Neuronal stem cell (in vitro differentiated cells): ENCODE measurements at regions not wholly inside any gene's neighbourhood (a gene's known extent, or its start where the extent isn't known, plus 50 kb on each side); places are given as distances from the start of the nearest gene placed in this dataset.

ENCODE experiments used
- DNase-seq: peaks from one replicate; pipeline ENCODE4 v3.0.0-alpha.2; 2013; ENCODE audit warnings: low spot score
- H2AFZ ChIP-seq: one replicate; pipeline ENCODE4 v1.6.1; 2013; ENCODE audit warnings: mild to moderate bottlenecking, low read length, inconsistent platforms
- H2AK5ac ChIP-seq: 2 replicates; pipeline ENCODE4 v1.6.1; 2013; ENCODE audit warnings: low read depth, mild to moderate bottlenecking, inconsistent platforms, low read length, moderate library complexity, mixed read lengths
- H2BK120ac ChIP-seq: 2 replicates; pipeline ENCODE4 v1.6.1; 2013; ENCODE audit warnings: low read depth, mild to moderate bottlenecking, inconsistent platforms, low read length, moderate library complexity, mixed read lengths
- H2BK12ac ChIP-seq: one replicate; pipeline ENCODE4 v1.6.1; 2013; ENCODE audit warnings: low read length, inconsistent platforms
- H2BK15ac ChIP-seq: 2 replicates; pipeline ENCODE4 v1.6.1; 2013; ENCODE audit warnings: mild to moderate bottlenecking, low read length, inconsistent platforms, mixed read lengths
- H2BK5ac ChIP-seq: one replicate; pipeline ENCODE4 v1.6.1; 2013; ENCODE audit warnings: inconsistent platforms, mild to moderate bottlenecking, low read length, moderate library complexity
- H3K14ac ChIP-seq: one replicate; pipeline ENCODE4 v1.6.1; 2013; ENCODE audit warnings: low read length, inconsistent platforms
- H3K18ac ChIP-seq: 2 replicates; pipeline ENCODE4 v1.6.1; 2013; ENCODE audit warnings: low read length, inconsistent platforms
- H3K23ac ChIP-seq: 2 replicates; pipeline ENCODE4 v1.6.1; 2013; ENCODE audit warnings: low read depth, mild to moderate bottlenecking, mixed read lengths, low read length, inconsistent platforms; ENCODE audit not compliant: poor library complexity
- H3K27ac ChIP-seq: replicated peaks from 3 replicates; pipeline ENCODE4 v1.5.1; 2013; ENCODE audit warnings: low read length, inconsistent platforms
- H3K27me3 ChIP-seq, 3 experiments: 2 replicates each; pipeline ENCODE4 v1.6.1; 2013; ENCODE audit warnings: low read length in 3 of 3, mild to moderate bottlenecking in 2 of 3, inconsistent platforms in 1 of 3, low read depth in 1 of 3, mixed read lengths in 1 of 3, moderate library complexity in 1 of 3; ENCODE audit not compliant: control insufficient read depth in 3 of 3, insufficient read depth in 3 of 3
- H3K36me3 ChIP-seq, 2 donors: replicated peaks in 1 of 2; 2 replicates each; pipeline ENCODE4 v1.6.1; 2013; ENCODE audit warnings: low read length in 2 of 2; ENCODE audit not compliant: control insufficient read depth in 2 of 2, insufficient read depth in 2 of 2
- H3K4ac ChIP-seq: 2 replicates; pipeline ENCODE4 v1.6.1; 2013; ENCODE audit warnings: inconsistent platforms, mild to moderate bottlenecking, low read length, moderate library complexity
- H3K4me1 ChIP-seq, 2 donors: 1 replicate in 1 of 2; 2 replicates in 1 of 2; pipeline ENCODE4 v1.6.1; 2013; ENCODE audit warnings: low read length in 2 of 2, low read depth in 1 of 2; ENCODE audit not compliant: control insufficient read depth in 2 of 2, insufficient read depth in 1 of 2
- H3K4me2 ChIP-seq: one replicate; pipeline ENCODE4 v1.6.1; 2013; ENCODE audit warnings: mild to moderate bottlenecking, low read length, inconsistent platforms; ENCODE audit not compliant: insufficient read depth, poor library complexity, severe bottlenecking
- H3K4me3 ChIP-seq, 2 donors: 2 replicates each; pipeline ENCODE4 v1.5.1; 2013; ENCODE audit warnings: low read length in 2 of 2, mild to moderate bottlenecking in 2 of 2, inconsistent platforms in 1 of 2, moderate library complexity in 1 of 2
- H3K79me1 ChIP-seq: one replicate; pipeline ENCODE4 v1.6.1; 2013; ENCODE audit warnings: low read depth, mild to moderate bottlenecking, inconsistent platforms, low read length, moderate library complexity
- H3K9ac ChIP-seq: one replicate; pipeline ENCODE4 v1.6.1; 2013; ENCODE audit warnings: mild to moderate bottlenecking, low read depth, low read length, inconsistent platforms; ENCODE audit not compliant: poor library complexity
- H3K9me3 ChIP-seq, 2 donors: replicated peaks in 1 of 2; 2 replicates each; pipeline versions ENCODE3 to v1.6.1; 2013; ENCODE audit warnings: low read length in 2 of 2, mild to moderate bottlenecking in 2 of 2, inconsistent platforms in 1 of 2, low read depth in 1 of 2, mixed read lengths in 1 of 2, moderate library complexity in 1 of 2; ENCODE audit not compliant: control insufficient read depth in 2 of 2, insufficient read depth in 1 of 2
- H4K8ac ChIP-seq: one replicate; pipeline ENCODE4 v1.6.1; 2013; ENCODE audit warnings: low read depth, mild to moderate bottlenecking, inconsistent platforms, low read length, moderate library complexity
- H4K91ac ChIP-seq: one replicate; pipeline ENCODE4 v1.6.1; 2013; ENCODE audit warnings: low read length, low read depth, mild to moderate bottlenecking, inconsistent platforms; ENCODE audit not compliant: poor library complexity
- WGBS, 2 donors: extraction: QIAGEN DNeasy Blood & Tissue Kit; methylation state at CpG; one replicate each; pipeline ENCODE4 v1.1.7; 2013; ENCODE audit warnings: missing lambda C conversion rate in 2 of 2, mixed read lengths in 1 of 2; ENCODE audit not compliant: insufficient read length in 2 of 2, insufficient replicate concordance in 1 of 2; ENCODE audit errors: extremely low coverage in 2 of 2; 5-methylcytosine and 5-hydroxymethylcytosine counted together

DNA sequence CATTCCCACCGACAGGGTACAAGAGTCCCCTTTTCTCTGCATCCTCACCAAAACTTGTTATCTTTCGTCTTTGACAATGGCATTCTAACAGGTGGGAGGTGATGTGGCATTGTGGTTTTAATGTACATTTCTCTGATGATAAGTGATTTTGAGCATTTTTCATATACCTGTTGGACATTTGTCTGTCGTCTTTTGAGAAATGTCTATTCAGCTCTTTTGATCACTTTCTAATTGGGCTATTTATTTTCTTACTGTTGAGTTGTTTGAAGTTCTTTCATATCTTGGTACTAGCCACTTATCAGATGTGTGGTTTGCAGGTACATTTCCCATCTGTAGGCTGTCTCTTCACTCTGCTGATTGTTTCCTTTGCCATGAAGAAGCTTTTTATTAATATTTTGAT lies 219.0 kb upstream of the SOX1 start:
- Histone ChIP-seq H3K4me1 (peaks cover 13 to 14% of the 10 kb centered on the region in 2 donors), H3K9me3 (peaks cover 9 to 24% of the 10 kb centered on the region in 2 donors), H4K8ac (no peak overlapping the region), H3K36me3 (no peaks in the 10 kb centered on the region), H3K9ac (no peak overlapping the region), H2AFZ (no peak overlapping the region), H4K91ac (no peak overlapping the region), H3K79me1 (peaks cover 2% of the 10 kb centered on the region), H2BK120ac (no peak overlapping the region), H2BK15ac (no peak overlapping the region), H3K4me2 (no peak overlapping the region), H3K23ac (no peak overlapping the region), H3K4ac (no peak overlapping the region), H3K27me3 (no peaks in the 10 kb centered on the region), H3K14ac (no peak overlapping the region), H3K18ac (no peak overlapping the region), H3K27ac (no peak overlapping the region), H2AK5ac (no peak overlapping the region), H2BK12ac (no peak overlapping the region), H2BK5ac (no peak overlapping the region), H3K4me3 (no peak overlapping the region)
- DNase-seq: no peak
- no CpG with 5 or more reads among the region's 3 CpGs for WGBS, 2 donors

DNA sequence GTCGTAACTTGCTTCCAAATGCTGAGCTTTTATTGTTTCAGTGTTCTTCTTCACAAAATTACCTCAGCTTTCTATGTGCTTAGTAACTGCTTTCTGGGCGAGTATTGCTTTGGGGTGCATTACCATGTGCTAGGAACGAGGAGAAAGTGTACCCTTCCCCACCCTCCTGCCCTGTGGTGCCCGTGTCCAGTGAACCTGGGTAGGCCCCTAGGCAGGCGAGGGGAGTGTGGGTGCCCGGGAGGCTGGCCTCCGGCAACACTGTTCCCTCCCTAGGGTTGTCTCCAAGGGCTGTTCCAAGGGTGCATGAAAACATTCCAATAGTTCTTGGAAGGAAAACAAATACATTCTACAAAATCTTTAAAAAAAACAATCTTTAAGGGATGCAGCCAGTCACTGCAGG lies 216.5 kb upstream of the SOX1 start:
- H3K4me3 ChIP-seq: no peak overlapping the region
- no peak overlapping the region for H3K4me2 ChIP-seq
- peaks cover 13 to 24% of the 10 kb centered on the region in 2 donors for H3K4me1 ChIP-seq
- no peak overlapping the region for H3K14ac ChIP-seq
- no peak overlapping the region for H2AK5ac ChIP-seq
- H3K4ac ChIP-seq: no peak overlapping the region
- H3K79me1 ChIP-seq: no peaks in the 10 kb centered on the region
- H4K91ac ChIP-seq: no peak overlapping the region
- no peak overlapping the region for H4K8ac ChIP-seq
- H2BK120ac ChIP-seq: no peak overlapping the region
- peaks cover 3 to 9% of the 10 kb centered on the region in 2 donors for H3K9me3 ChIP-seq
- WGBS, 2 donors: no CpG with 5 or more reads among the region's 7 CpGs
- no peak overlapping the region for H3K18ac ChIP-seq
- no peak overlapping the region for H3K23ac ChIP-seq
- no peaks in the 10 kb centered on the region for H3K36me3 ChIP-seq
- H2BK15ac ChIP-seq: no peak overlapping the region
- no peak overlapping the region for H3K9ac ChIP-seq
- no peak overlapping the region for H2BK5ac ChIP-seq
- H3K27me3 ChIP-seq: peaks cover 0 to 5% (median 0%) of the 10 kb centered on the region in 3 experiments
- DNase-seq: no peak
- H3K27ac ChIP-seq: no peak overlapping the region
- no peak overlapping the region for H2AFZ ChIP-seq
- no peak overlapping the region for H2BK12ac ChIP-seq

DNA sequence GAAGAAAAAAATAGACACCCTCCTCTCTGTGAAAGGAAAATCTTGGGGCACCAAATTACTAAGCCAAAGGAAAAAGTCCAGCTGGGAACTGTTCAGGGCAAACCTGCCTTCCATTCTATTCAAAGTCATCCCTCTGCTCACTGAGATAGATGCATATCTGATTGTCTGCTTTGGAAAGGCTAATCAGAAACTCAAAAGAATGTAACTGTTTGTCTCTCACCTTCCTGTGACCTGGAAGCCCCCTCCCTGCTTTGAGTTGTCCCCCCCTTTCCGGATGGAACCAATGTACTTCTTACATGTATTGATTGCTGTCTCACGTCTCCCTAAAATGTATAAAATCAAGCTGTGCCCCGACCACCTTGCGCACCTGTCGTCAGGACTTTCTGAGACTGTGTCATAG lies 216.0 kb upstream of the SOX1 start:
- Histone ChIP-seq H2BK12ac (no peak overlapping the region), H2AFZ (no peak overlapping the region), H3K18ac (no peak overlapping the region), H3K4me1 (peaks cover 9 to 19% of the 10 kb centered on the region in 2 donors), H3K23ac (no peak overlapping the region), H3K14ac (no peak overlapping the region), H4K8ac (no peak overlapping the region), H3K27ac (no peak overlapping the region), H3K9me3 (peaks cover 3 to 9% of the 10 kb centered on the region in 2 donors), H3K36me3 (no peaks in the 10 kb centered on the region), H3K4ac (no peak overlapping the region), H3K27me3 (peaks cover 0 to 5% (median 0%) of the 10 kb centered on the region in 3 experiments), H2AK5ac (no peak overlapping the region), H3K79me1 (no peaks in the 10 kb centered on the region), H3K4me2 (no peak overlapping the region), H4K91ac (no peak overlapping the region), H2BK120ac (no peak overlapping the region), H2BK5ac (no peak overlapping the region), H3K9ac (no peak overlapping the region), H2BK15ac (no peak overlapping the region), H3K4me3 (no peak overlapping the region)
- no CpG with 5 or more reads among the region's 5 CpGs for WGBS, 2 donors
- DNase-seq: no peak

DNA sequence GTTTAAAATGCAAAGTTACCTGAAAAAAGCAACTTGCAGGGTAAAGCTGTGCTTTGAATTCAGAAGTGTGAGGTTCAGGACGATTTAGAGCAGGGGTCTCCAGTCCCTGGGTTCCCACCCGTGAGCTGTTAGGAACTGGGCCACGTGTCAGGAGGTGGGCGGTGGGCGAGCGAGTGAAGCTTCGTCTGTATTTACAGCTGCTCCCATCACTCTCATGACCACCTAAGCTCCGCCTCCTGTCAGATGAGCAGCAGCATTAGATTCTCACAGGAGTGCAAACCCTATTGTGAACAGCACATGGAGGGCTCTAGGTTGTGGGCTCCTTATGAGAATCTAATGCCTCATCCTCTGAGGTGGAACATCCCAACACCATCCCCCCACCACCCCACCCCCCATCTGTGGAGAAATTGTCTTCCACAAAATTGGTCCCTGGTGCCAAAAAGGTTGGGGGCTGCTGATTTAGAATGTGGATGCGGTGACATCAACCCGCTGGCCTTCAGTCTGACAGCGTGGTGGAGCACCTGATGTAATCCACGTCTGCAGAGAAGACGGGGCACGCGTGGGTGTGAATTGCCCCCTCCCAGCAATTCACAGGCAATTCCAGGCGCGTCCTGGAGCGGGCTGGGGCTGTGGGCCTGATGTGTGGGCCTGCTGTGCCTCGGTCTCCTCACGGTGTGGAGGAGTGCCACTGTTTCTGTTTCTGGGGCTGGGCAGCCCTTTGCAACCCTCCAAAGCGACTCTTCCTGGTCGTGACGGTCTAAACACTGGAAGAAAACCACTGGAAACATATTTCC lies 214.0 kb upstream of the SOX1 start:
- Histone ChIP-seq H2BK5ac (no peak overlapping the region), H2AFZ (peak overlapping the region; percentile 27), H2AK5ac (peak overlapping the region; percentile 92), H4K8ac (no peak overlapping the region), H3K23ac (no peak overlapping the region), H3K27ac (no peak overlapping the region), H3K27me3 (peaks cover 0 to 8% (median 0%) of the 10 kb centered on the region in 3 experiments), H3K4me3 (no peak overlapping the region), H4K91ac (no peak overlapping the region), H3K4me2 (no peak overlapping the region), H3K79me1 (no peaks in the 10 kb centered on the region), H3K14ac (no peak overlapping the region), H3K36me3 (no peaks in the 10 kb centered on the region), H3K9me3 (peaks cover 0 to 9% of the 10 kb centered on the region in 2 donors), H2BK120ac (no peak overlapping the region), H2BK15ac (no peak overlapping the region), H2BK12ac (no peak overlapping the region), H3K18ac (peak overlapping the region; percentile 74), H3K9ac (no peak overlapping the region), H3K4me1 (peaks cover 0 to 10% of the 10 kb centered on the region in 2 donors), H3K4ac (no peak overlapping the region)
- DNase-seq: no peak
- no CpG with 5 or more reads among the region's 23 CpGs for WGBS, 2 donors
